Upper lobe of left lung (tissue), 4 donors: ENCODE measurements at regions not wholly inside any gene's neighbourhood (a gene's known extent, or its start where the extent isn't known, plus 50 kb on each side); places are given as distances from the start of the nearest gene placed in this dataset.

Experiments used
- POLR2A ChIP-seq, 4 donors: fragments of 450-650 bp; IDR thresholded peaks; one replicate each; pipeline ENCODE4 v1.5.1; 2016 to 2017; ENCODE audit warnings: antibody characterized with exemption in 4 of 4, mild to moderate bottlenecking in 2 of 4
- TF ChIP-seq, protein P1 (sequence below), 6 experiments: fragments of 450-650 bp in 4 of 6; fragments of 200-600 bp in 2 of 6; sonication (generic) in 2 of 6; IDR thresholded peaks; one replicate each; pipeline ENCODE4 v1.5.1; 2016 to 2019; ENCODE audit warnings: antibody characterized with exemption in 6 of 6

DNA sequence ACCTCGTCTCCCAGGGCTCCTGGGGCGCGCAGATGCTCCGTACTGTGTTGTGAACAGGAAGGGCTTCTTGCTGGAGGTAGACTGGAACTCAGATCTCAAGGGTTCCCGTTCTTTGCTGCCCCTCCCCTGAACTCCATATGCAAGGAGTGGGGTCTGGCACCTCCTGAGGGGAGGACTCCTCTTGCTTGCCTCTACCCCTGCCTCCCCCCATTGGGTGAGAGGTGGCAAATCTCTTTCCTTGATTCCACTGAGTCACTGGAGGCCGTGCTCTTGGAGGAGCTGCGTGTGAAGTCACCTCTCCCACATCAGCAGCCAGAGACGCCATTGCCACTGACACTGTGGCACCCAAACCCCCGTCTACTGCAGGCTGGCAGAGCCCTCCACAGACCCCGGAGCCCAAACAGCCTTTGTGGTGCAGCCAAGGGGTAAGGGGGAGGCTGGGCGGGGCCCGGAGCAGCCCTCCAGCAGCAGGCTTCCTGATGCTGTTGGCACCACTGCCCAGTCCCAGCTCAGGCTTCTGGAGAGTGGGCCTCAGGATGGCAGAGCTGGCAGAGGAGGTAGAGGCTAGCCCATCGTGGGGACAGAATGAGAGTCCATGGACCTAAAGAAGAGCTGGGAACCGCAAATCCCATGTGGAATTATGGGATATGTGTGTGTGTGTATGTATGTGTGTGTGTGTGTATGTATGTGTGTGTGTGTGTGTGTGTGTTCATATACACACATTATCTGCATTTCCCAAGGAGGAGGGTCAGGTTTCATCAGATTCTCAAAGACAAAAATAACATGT is 104.9 kb upstream of the RUNX3 start:
- TF ChIP-seq, protein P1, sequence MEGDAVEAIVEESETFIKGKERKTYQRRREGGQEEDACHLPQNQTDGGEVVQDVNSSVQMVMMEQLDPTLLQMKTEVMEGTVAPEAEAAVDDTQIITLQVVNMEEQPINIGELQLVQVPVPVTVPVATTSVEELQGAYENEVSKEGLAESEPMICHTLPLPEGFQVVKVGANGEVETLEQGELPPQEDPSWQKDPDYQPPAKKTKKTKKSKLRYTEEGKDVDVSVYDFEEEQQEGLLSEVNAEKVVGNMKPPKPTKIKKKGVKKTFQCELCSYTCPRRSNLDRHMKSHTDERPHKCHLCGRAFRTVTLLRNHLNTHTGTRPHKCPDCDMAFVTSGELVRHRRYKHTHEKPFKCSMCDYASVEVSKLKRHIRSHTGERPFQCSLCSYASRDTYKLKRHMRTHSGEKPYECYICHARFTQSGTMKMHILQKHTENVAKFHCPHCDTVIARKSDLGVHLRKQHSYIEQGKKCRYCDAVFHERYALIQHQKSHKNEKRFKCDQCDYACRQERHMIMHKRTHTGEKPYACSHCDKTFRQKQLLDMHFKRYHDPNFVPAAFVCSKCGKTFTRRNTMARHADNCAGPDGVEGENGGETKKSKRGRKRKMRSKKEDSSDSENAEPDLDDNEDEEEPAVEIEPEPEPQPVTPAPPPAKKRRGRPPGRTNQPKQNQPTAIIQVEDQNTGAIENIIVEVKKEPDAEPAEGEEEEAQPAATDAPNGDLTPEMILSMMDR (IDR thresholded peaks at IDR 0.05): no peak
- no peak for TF ChIP-seq POLR2A (IDR thresholded peaks at IDR 0.05)
